ENCODE measurements at regions not wholly inside any gene's neighbourhood (a gene's known extent, or its start where the extent isn't known, plus 50 kb on each side); places are given as distances from the start of the nearest gene placed in this dataset.

DNA sequence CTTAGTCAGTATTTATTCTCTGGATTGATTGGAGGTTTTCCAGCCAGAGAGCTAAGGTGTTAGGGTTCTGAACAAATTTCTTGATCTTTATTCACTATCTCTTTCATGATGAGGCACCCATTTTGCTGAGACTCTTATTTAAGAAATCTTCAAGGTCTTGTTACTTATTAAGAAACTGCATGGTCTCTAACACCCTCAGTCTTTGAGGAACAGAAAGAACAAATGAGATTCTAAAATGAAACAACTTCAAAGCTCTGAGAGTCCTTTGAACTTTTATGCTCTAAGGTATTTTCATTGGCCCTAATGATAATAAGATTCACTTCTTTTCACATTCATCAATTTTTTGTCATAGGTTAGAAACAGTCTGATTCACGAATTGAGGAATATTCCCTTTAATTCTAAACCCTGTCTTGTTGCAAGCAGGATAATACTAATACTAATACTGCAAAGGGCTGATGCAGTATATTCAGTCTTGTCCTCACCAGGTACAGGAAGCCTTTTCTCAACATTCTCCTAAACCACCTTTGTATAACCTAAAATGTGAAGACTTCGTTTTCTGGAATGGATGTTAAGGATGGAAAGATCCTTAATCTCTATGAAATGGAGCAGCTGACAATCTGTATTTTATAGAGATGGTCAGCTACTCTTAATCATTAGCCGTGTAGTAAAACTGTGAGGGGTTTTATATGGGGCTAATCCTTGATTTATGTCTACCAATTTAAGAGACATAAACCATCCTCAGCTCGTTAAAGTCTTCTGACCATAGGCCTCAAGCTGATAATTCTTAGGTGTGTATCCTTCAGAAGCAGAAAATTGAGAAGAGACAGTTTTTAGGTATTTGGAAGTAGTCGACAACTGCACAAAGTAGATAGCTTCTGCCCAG, 198.3 kb downstream of the OTOL1 start (continued):
- TF ChIP-seq, protein P1, sequence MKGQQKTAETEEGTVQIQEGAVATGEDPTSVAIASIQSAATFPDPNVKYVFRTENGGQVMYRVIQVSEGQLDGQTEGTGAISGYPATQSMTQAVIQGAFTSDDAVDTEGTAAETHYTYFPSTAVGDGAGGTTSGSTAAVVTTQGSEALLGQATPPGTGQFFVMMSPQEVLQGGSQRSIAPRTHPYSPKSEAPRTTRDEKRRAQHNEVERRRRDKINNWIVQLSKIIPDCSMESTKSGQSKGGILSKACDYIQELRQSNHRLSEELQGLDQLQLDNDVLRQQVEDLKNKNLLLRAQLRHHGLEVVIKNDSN (IDR thresholded peaks at IDR 0.05; ENCODE audit: borderline replicate concordance, low read depth), result no peak
- no peak for TF ChIP-seq JUND (IDR thresholded peaks at IDR 0.05)

DNA sequence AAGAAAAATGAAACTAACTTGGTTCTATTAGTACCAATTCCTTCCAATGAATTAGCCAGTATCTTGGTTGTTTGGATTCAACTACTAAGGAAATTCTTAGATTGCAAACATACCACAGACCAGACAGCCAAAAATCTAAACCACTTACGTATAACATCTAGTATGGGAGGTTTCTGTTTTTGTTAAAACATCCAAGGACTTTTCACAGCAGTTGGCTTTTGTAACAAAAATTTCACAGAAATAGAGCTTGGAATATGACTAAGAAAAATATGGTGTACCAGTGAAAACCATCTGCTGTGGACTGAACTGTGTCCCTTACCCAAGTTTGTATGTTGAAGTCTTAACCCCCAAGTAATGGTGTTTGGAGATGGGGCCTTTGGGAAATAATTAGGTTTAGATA, 199.2 kb downstream of the OTOL1 start:
- Histone ChIP-seq H3K27ac (ENCODE audit: low read depth in 2 of 2, low read length in 1 of 2) (no peak overlapping the region), H3K27me3 (ENCODE audit: insufficient read depth) (no peaks in the 10 kb centered on the region), H3K9me2 (no peaks in the 10 kb centered on the region), H2AFZ (ENCODE audit: low read depth) (no peak overlapping the region), H4K20me1 (ENCODE audit: insufficient read depth) (no peaks in the 10 kb centered on the region), H3K36me3 (replicated peaks in 1 of 2; ENCODE audit: control insufficient read depth in 1 of 2, insufficient read depth in 2 of 2, low read length in 1 of 2) (no peaks in the 10 kb centered on the region), H3K4me2 (no peak overlapping the region), H3K9me3 (no peaks in the 10 kb centered on the region), H3K79me2 (ENCODE audit: insufficient read depth) (no peaks in the 10 kb centered on the region), H3K9ac (no peak overlapping the region), H3K4me3 (ENCODE audit: low read depth in 2 of 2, low read length in 1 of 2) (no peak overlapping the region), H3F3A (replicated peaks; ENCODE audit: insufficient read depth) (no peaks in the 10 kb centered on the region), H3K4me1 (ENCODE audit: control insufficient read depth in 1 of 2, insufficient read depth in 2 of 2, low read depth in 1 of 2, low read length in 1 of 2) (no peaks in the 10 kb centered on the region)
- POLR2A ChIA-PET, result no interaction called here
- 63% methylated on average over 1 of the region's 1 CpG for WGBS (ENCODE audit: low lambda C conversion rate)
- CTCF ChIA-PET, result interaction anchor here (1.0 kb wide), 1 partner anchor 14 kb away, joined by 3 read pairs; no protein-coding TSS in a partner anchor
- TF ChIP-seq FOSL2 (IDR thresholded peaks at IDR 0.05; ENCODE audit: borderline replicate concordance, low read depth) (no peak), EP300 (IDR thresholded peaks at IDR 0.05; ENCODE audit: borderline replicate concordance in 1 of 2, low read depth in 1 of 2, low read length in 1 of 2) (no peak), ELF1 (IDR thresholded peaks at IDR 0.05) (no peak), CHD2 (IDR thresholded peaks at IDR 0.05; ENCODE audit: low read length, partially characterized antibody) (no peak), RAD21 (IDR thresholded peaks at IDR 0.05; ENCODE audit: low read length) (no peak), FOXM1 (IDR thresholded peaks at IDR 0.05; ENCODE audit: low read depth) (no peak), MXI1 (IDR thresholded peaks at IDR 0.05; ENCODE audit: low read depth, low read length) (no peak), GATA2 (CRISPR knock-in tag; IDR thresholded peaks at IDR 0.05) (no peak), TEAD4 (IDR thresholded peaks at IDR 0.05; ENCODE audit: borderline replicate concordance, insufficient read depth) (no peak), FOXJ3 (CRISPR knock-in tag; IDR thresholded peaks at IDR 0.05) (no peak), NRF1 (IDR thresholded peaks at IDR 0.05; ENCODE audit: low read depth, low read length) (no peak), TAF1 (IDR thresholded peaks at IDR 0.05; ENCODE audit: borderline replicate concordance, low read depth, low read length) (no peak), RCOR1 (IDR thresholded peaks at IDR 0.05; ENCODE audit: low read length) (no peak), SIN3A (IDR thresholded peaks at IDR 0.05; ENCODE audit: borderline replicate concordance, low read depth, low read length) (no peak), JUND (IDR thresholded peaks at IDR 0.05) (no peak), GABPA (IDR thresholded peaks at IDR 0.05; ENCODE audit: low read depth) (no peak), POLR2AphosphoS5 (IDR thresholded peaks at IDR 0.05; ENCODE audit: low read depth, low read length) (no peak), SMC3 (IDR thresholded peaks at IDR 0.05; ENCODE audit: low read depth, low read length) (no peak)
- TF ChIP-seq, protein P2, sequence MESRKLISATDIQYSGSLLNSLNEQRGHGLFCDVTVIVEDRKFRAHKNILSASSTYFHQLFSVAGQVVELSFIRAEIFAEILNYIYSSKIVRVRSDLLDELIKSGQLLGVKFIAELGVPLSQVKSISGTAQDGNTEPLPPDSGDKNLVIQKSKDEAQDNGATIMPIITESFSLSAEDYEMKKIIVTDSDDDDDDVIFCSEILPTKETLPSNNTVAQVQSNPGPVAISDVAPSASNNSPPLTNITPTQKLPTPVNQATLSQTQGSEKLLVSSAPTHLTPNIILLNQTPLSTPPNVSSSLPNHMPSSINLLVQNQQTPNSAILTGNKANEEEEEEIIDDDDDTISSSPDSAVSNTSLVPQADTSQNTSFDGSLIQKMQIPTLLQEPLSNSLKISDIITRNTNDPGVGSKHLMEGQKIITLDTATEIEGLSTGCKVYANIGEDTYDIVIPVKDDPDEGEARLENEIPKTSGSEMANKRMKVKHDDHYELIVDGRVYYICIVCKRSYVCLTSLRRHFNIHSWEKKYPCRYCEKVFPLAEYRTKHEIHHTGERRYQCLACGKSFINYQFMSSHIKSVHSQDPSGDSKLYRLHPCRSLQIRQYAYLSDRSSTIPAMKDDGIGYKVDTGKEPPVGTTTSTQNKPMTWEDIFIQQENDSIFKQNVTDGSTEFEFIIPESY (IDR thresholded peaks at IDR 0.05; ENCODE audit: borderline replicate concordance, low read depth), result no peak
- TF ChIP-seq, protein P3, sequence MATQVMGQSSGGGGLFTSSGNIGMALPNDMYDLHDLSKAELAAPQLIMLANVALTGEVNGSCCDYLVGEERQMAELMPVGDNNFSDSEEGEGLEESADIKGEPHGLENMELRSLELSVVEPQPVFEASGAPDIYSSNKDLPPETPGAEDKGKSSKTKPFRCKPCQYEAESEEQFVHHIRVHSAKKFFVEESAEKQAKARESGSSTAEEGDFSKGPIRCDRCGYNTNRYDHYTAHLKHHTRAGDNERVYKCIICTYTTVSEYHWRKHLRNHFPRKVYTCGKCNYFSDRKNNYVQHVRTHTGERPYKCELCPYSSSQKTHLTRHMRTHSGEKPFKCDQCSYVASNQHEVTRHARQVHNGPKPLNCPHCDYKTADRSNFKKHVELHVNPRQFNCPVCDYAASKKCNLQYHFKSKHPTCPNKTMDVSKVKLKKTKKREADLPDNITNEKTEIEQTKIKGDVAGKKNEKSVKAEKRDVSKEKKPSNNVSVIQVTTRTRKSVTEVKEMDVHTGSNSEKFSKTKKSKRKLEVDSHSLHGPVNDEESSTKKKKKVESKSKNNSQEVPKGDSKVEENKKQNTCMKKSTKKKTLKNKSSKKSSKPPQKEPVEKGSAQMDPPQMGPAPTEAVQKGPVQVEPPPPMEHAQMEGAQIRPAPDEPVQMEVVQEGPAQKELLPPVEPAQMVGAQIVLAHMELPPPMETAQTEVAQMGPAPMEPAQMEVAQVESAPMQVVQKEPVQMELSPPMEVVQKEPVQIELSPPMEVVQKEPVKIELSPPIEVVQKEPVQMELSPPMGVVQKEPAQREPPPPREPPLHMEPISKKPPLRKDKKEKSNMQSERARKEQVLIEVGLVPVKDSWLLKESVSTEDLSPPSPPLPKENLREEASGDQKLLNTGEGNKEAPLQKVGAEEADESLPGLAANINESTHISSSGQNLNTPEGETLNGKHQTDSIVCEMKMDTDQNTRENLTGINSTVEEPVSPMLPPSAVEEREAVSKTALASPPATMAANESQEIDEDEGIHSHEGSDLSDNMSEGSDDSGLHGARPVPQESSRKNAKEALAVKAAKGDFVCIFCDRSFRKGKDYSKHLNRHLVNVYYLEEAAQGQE (IDR thresholded peaks at IDR 0.05; ENCODE audit: low read depth, low read length), result no peak
- no peak for DNase-seq
